Progenitor cell of endocrine pancreas (in vitro differentiated cells): ENCODE measurements at regions not wholly inside any gene's neighbourhood (a gene's known extent, or its start where the extent isn't known, plus 50 kb on each side); places are given as distances from the start of the nearest gene placed in this dataset.

Source experiments
- DNase-seq: peaks from one replicate; pipeline ENCODE4 v3.0.0; 2021; ENCODE audit warnings: low spot score; ENCODE audit not compliant: unreplicated experiment
- H3K27ac Mint-ChIP-seq: 2 replicates; pipeline ENCODE4 v1.8.0; 2021; ENCODE audit warnings: mild to moderate bottlenecking, moderate library complexity, mixed read lengths
- H3K27me3 Mint-ChIP-seq: 2 replicates; pipeline ENCODE4 v1.8.0; 2021; ENCODE audit warnings: mixed read lengths
- H3K36me3 Mint-ChIP-seq: 2 replicates; pipeline ENCODE4 v1.8.0; 2022; ENCODE audit warnings: mixed read lengths; ENCODE audit not compliant: insufficient read depth
- H3K4me1 Mint-ChIP-seq: 2 replicates; pipeline ENCODE4 v1.8.0; 2021; ENCODE audit warnings: low read depth, mixed read lengths
- H3K4me3 Mint-ChIP-seq: 2 replicates; pipeline ENCODE4 v1.8.0; 2021; ENCODE audit warnings: low read depth, mild to moderate bottlenecking, moderate library complexity, mixed read lengths
- H3K9me3 Mint-ChIP-seq: 2 replicates; pipeline ENCODE4 v1.8.0; 2021; ENCODE audit warnings: low read depth, mixed read lengths
- CTCF ChIP-seq: fragments of 200-600 bp; sonication (generic); IDR thresholded peaks from one replicate; pipeline ENCODE4 v1.5.0; 2021; ENCODE audit warnings: antibody characterized with exemption, mild to moderate bottlenecking; ENCODE audit not compliant: unreplicated experiment

GRCh38 chr20:11204926-11205768, 531.3 kb upstream of the JAG1 start:
- H3K36me3 Mint-ChIP-seq = no peaks in the 10 kb centered on the region
- H3K9me3 Mint-ChIP-seq = no peaks in the 10 kb centered on the region
- H3K4me1 Mint-ChIP-seq = peaks cover 23% of the 10 kb centered on the region
- no peak for DNase-seq
- TF ChIP-seq CTCF = peak; percentile 83
- H3K4me3 Mint-ChIP-seq = no peak overlapping the region
- no peak overlapping the region for H3K27ac Mint-ChIP-seq
- H3K27me3 Mint-ChIP-seq = peaks cover under 1% of the 10 kb centered on the region

- Mint-ChIP-seq H3K27ac (no peak overlapping the region), H3K27me3 (peaks cover 3% of the 10 kb centered on the region), H3K36me3 (no peaks in the 10 kb centered on the region), H3K4me1 (peaks cover 21% of the 10 kb centered on the region), H3K9me3 (no peaks in the 10 kb centered on the region), H3K4me3 (no peak overlapping the region)
- no peak for TF ChIP-seq CTCF
- no peak for DNase-seq
Observed at GRCh38 chr20:11205769-11206362, 532.1 kb upstream of the JAG1 start.

- no peak for DNase-seq
- no peak for TF ChIP-seq CTCF
- Mint-ChIP-seq H3K9me3 (no peaks in the 10 kb centered on the region), H3K4me1 (peaks cover 22% of the 10 kb centered on the region), H3K36me3 (no peaks in the 10 kb centered on the region), H3K4me3 (no peak overlapping the region), H3K27ac (no peak overlapping the region), H3K27me3 (peaks cover 3% of the 10 kb centered on the region)
Observed at GRCh38 chr20:11207749-11208502, 534.1 kb upstream of the JAG1 start.

- Mint-ChIP-seq H3K27ac (no peak overlapping the region), H3K9me3 (no peaks in the 10 kb centered on the region), H3K27me3 (peaks cover 3% of the 10 kb centered on the region)
Observed at GRCh38 chr20:11210611-11211010, 536.8 kb upstream of the JAG1 start.

More at GRCh38 chr20:11210611-11211010, 536.8 kb upstream of the JAG1 start:
- TF ChIP-seq CTCF = no peak
- DNase-seq = no peak
- Mint-ChIP-seq H3K4me3 (no peak overlapping the region), H3K36me3 (no peaks in the 10 kb centered on the region), H3K4me1 (peaks cover 33% of the 10 kb centered on the region)
